HepG2 (cell line): ENCODE measurements at regions not wholly inside any gene's neighbourhood (a gene's known extent, or its start where the extent isn't known, plus 50 kb on each side); places are given as distances from the start of the nearest gene placed in this dataset.

ENCODE experiments used
- ATAC-seq: fragments of 200-7000 bp; cut with Tn5 transposase; 3 replicates; pipeline ENCODE4 v1.9.1; 2020; ENCODE audit warnings: mild to moderate bottlenecking, moderate library complexity
- BruUV-seq: library from RNA; stranded (reverse); fragments of 400-500 nt; replicated peaks from 2 replicates; lab custom pipeline; 2021; lab: Mats Ljungman, UMichigan
- CTCF ChIA-PET: fragments of 300-600 bp; formaldehyde crosslinking; extraction: SDS; loops from one replicate; lab custom pipeline; 2021; ENCODE audit warnings: low total read pairs, inconsistent platforms, low intra/inter-chr PET ratio; lab: Yijun Ruan, JAX
- POLR2A ChIA-PET: fragments of 350-600 bp; sonication (Branson Sonifier 250); formaldehyde crosslinking; loops from one replicate; lab custom pipeline; 2020; ENCODE audit warnings: antibody characterized with exemption, inconsistent platforms; lab: Yijun Ruan, JAX
- DNase-seq: peaks from one replicate; pipeline ENCODE4 v3.0.0-alpha.2; 2015; ENCODE audit warnings: low spot score
- FAIRE-seq: peaks from 3 replicates; lab custom pipeline; 2011; peaks lifted over from hg19 to GRCh38; lab: Jason Lieb, UNC
- H2AFZ ChIP-seq: one replicate; pipeline ENCODE4 v1.6.1; 2011; ENCODE audit warnings: low read length, inconsistent platforms
- H3K27ac ChIP-seq: fragments of 300-600 bp; 3 replicates; pipeline ENCODE4 v1.8.0; 2011; ENCODE audit warnings: mixed run types, mild to moderate bottlenecking, mixed read lengths, low read length, inconsistent platforms; ENCODE audit not compliant: insufficient read depth; ENCODE audit errors: extremely low read length
- H3K27me3 ChIP-seq, 2 experiments: fragments of 200-600 bp in 1 of 2; 2 replicates in 1 of 2; 3 replicates in 1 of 2; pipeline versions ENCODE4 v1.6.0 to v1.8.0; 2011; ENCODE audit warnings: low read length in 2 of 2, mild to moderate bottlenecking in 2 of 2, moderate library complexity in 2 of 2, inconsistent platforms in 1 of 2; ENCODE audit not compliant: insufficient read depth in 2 of 2, control insufficient read depth in 1 of 2
- H3K36me3 ChIP-seq, 2 experiments: fragments of 200-600 bp in 1 of 2; replicated peaks in 1 of 2; 2 replicates in 1 of 2; 3 replicates in 1 of 2; pipeline versions ENCODE4 v1.5.1 to v1.8.0; 2011; ENCODE audit warnings: low read length in 2 of 2, inconsistent platforms in 1 of 2; ENCODE audit not compliant: insufficient read depth in 2 of 2, control insufficient read depth in 1 of 2
- H3K4me1 ChIP-seq: 2 replicates; pipeline ENCODE4 v1.5.1; 2012; ENCODE audit warnings: low read length, inconsistent platforms; ENCODE audit not compliant: insufficient read depth
- H3K4me2 ChIP-seq: 2 replicates; pipeline ENCODE4 v1.6.0; 2011; ENCODE audit warnings: low read depth, low read length, inconsistent platforms
- H3K4me3 ChIP-seq, 3 experiments: fragments of 200-600 bp in 1 of 3; sonication (generic), shearing (Covaris generic) in 1 of 3; replicated peaks in 1 of 3; 2 replicates each; pipeline ENCODE4 v1.5.1; 2011 to 2016; ENCODE audit warnings: low read length in 3 of 3, inconsistent platforms in 2 of 3, low read depth in 2 of 3, mild to moderate bottlenecking in 2 of 3, control low read depth in 1 of 3, mixed read lengths in 1 of 3; ENCODE audit not compliant: insufficient read depth in 1 of 3
- H3K79me2 ChIP-seq: one replicate; pipeline ENCODE4 v1.6.1; 2011; ENCODE audit warnings: low read length, inconsistent platforms; ENCODE audit not compliant: insufficient read depth
- H3K9ac ChIP-seq: 2 replicates; pipeline ENCODE4 v1.6.0; 2011; ENCODE audit warnings: mild to moderate bottlenecking, low read depth, low read length, inconsistent platforms; ENCODE audit not compliant: insufficient read depth
- H3K9me3 ChIP-seq: 2 replicates; pipeline ENCODE4 v1.5.1; 2012; ENCODE audit warnings: mild to moderate bottlenecking, low read length
- H4K20me1 ChIP-seq: 2 replicates; pipeline ENCODE4 v1.6.0; 2011; ENCODE audit warnings: inconsistent platforms, mild to moderate bottlenecking, low read length, moderate library complexity; ENCODE audit not compliant: insufficient read depth
- ARNT2 ChIP-seq: sonication (generic); formaldehyde crosslinking; IDR thresholded peaks from 2 replicates; pipeline ENCODE4 v1.8.0; 2022; ENCODE audit warnings: mild to moderate bottlenecking, low read depth, missing genetic modification reagents, moderate library complexity
- CTCF ChIP-seq: sonication (generic); formaldehyde crosslinking; IDR thresholded peaks from 2 replicates; pipeline ENCODE4 v1.5.0; 2020; ENCODE audit warnings: mild to moderate bottlenecking, missing genetic modification reagents, moderate library complexity
- GPN1 ChIP-seq: sonication (generic); formaldehyde crosslinking; IDR thresholded peaks from 2 replicates; pipeline ENCODE4 v1.5.1; 2020; ENCODE audit warnings: missing genetic modification reagents, borderline replicate concordance
- ISL2 ChIP-seq: sonication (generic); formaldehyde crosslinking; IDR thresholded peaks from 2 replicates; pipeline ENCODE4 v1.5.0; 2020; ENCODE audit warnings: missing genetic modification reagents
- PHF8 ChIP-seq: sonication (generic); formaldehyde crosslinking; IDR thresholded peaks from 2 replicates; pipeline ENCODE4 v1.5.0; 2020; ENCODE audit warnings: missing genetic modification reagents
- RNF2 ChIP-seq: fragments of 450-650 bp; conservative IDR thresholded peaks from 2 replicates; pipeline ENCODE4 v1.6.1; 2016; ENCODE audit warnings: low read depth
- SMAD9 ChIP-seq: sonication (generic); formaldehyde crosslinking; IDR thresholded peaks from 2 replicates; pipeline ENCODE4 v1.5.1; 2020; ENCODE audit warnings: mild to moderate bottlenecking, missing genetic modification reagents
- ZNF3 ChIP-seq: IDR thresholded peaks from 2 replicates; pipeline ENCODE4 v1.7.0; 2017; ENCODE audit warnings: inconsistent platforms
- ZNF441 ChIP-seq: sonication (generic); formaldehyde crosslinking; IDR thresholded peaks from 2 replicates; pipeline ENCODE4 v1.7.0; 2021; ENCODE audit warnings: missing genetic modification reagents, borderline replicate concordance
- WGBS: methylation state at CpG from one replicate; pipeline ENCODE4 v1.1.6; 2017; ENCODE audit warnings: low lambda C conversion rate; 5-methylcytosine and 5-hydroxymethylcytosine counted together
- in situ Hi-C: cut with HindIII; loops from 2 replicates; pipeline ENCODE4 v1.10.0; 2017; ENCODE audit warnings: low pct_unique_long_range_greater_than_20kb; ENCODE audit not compliant: extremely low pct_ligation_motif_present
- intact Hi-C: fragments of 100-400 bp; cut with micrococcal nuclease; formaldehyde crosslinking; loops from one replicate; pipeline ENCODE4 v1.10.0; 2022; ENCODE audit not compliant: unreplicated experiment
- TF ChIP-seq, protein P1 (sequence below): sonication (generic); formaldehyde crosslinking; IDR thresholded peaks from 2 replicates; pipeline ENCODE4 v1.4.0; 2020; ENCODE audit warnings: missing genetic modification reagents
- TF ChIP-seq, protein P2 (sequence below): sonication (generic); formaldehyde crosslinking; IDR thresholded peaks from 2 replicates; pipeline ENCODE4 v1.4.0; 2020; ENCODE audit warnings: missing genetic modification reagents

DNA sequence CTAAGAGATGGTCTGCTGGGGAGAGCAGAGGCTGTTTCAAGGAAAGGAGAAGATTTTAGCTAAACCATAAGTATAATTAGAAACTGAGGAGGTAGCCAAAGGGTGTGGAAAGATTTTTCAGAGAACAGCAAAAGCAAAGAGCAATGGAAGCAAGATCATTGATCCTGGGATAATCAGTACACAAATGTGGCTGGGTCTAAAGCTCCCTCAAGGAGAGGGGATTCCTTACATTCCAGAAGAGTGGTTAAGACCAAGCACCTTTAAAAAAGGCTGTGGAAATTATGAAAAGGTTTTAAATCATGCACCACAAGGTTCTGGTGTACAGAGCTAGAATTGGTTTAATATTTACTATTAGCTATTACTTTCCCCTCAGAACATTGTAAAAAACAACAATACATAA is 246.0 kb upstream of the UBE2E3 start (continued):
- TF ChIP-seq, protein P1, sequence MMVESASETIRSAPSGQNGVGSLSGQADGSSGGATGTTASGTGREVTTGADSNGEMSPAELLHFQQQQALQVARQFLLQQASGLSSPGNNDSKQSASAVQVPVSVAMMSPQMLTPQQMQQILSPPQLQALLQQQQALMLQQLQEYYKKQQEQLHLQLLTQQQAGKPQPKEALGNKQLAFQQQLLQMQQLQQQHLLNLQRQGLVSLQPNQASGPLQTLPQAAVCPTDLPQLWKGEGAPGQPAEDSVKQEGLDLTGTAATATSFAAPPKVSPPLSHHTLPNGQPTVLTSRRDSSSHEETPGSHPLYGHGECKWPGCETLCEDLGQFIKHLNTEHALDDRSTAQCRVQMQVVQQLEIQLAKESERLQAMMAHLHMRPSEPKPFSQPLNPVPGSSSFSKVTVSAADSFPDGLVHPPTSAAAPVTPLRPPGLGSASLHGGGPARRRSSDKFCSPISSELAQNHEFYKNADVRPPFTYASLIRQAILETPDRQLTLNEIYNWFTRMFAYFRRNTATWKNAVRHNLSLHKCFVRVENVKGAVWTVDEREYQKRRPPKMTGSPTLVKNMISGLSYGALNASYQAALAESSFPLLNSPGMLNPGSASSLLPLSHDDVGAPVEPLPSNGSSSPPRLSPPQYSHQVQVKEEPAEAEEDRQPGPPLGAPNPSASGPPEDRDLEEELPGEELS (CRISPR knock-in tag) = no peak
- TF ChIP-seq SMAD9 = no peak
- TF ChIP-seq, protein P2, sequence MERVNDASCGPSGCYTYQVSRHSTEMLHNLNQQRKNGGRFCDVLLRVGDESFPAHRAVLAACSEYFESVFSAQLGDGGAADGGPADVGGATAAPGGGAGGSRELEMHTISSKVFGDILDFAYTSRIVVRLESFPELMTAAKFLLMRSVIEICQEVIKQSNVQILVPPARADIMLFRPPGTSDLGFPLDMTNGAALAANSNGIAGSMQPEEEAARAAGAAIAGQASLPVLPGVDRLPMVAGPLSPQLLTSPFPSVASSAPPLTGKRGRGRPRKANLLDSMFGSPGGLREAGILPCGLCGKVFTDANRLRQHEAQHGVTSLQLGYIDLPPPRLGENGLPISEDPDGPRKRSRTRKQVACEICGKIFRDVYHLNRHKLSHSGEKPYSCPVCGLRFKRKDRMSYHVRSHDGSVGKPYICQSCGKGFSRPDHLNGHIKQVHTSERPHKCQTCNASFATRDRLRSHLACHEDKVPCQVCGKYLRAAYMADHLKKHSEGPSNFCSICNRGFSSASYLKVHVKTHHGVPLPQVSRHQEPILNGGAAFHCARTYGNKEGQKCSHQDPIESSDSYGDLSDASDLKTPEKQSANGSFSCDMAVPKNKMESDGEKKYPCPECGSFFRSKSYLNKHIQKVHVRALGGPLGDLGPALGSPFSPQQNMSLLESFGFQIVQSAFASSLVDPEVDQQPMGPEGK = no peak
- TF ChIP-seq GPN1 (CRISPR knock-in tag) = no peak

- H2AFZ ChIP-seq = no peak overlapping the region
- no peak overlapping the region for H3K4me2 ChIP-seq
- no peak overlapping the region for H3K27ac ChIP-seq
- ATAC-seq (peak; percentile 32; the same call in 1 of the 3 replicates), FAIRE-seq (no peak), DNase-seq (no peak)
- POLR2A ChIA-PET = no interaction called here
- H3K9ac ChIP-seq = no peak overlapping the region
- 0% methylated on average over 1 of the region's 1 CpG for WGBS
- no peaks in the 10 kb centered on the region for H3K4me1 ChIP-seq
- intact Hi-C loops = no loop called here
- CTCF ChIA-PET = no interaction called here
- no peaks in the 10 kb centered on the region for H3K9me3 ChIP-seq
- H3K27me3 ChIP-seq = no peaks in the 10 kb centered on the region; a peak in 1 of 5 replicates
- in situ Hi-C loops = no loop called here
- no peak overlapping the region for H3K4me3 ChIP-seq
- no peaks in the 10 kb centered on the region for H3K36me3 ChIP-seq
- no peaks in the 10 kb centered on the region for H4K20me1 ChIP-seq
- no TSS peak for BruUV-seq
- H3K79me2 ChIP-seq = no peaks in the 10 kb centered on the region
- TF ChIP-seq RNF2 = no peak
- TF ChIP-seq PHF8 (CRISPR knock-in tag) = no peak
- no peak for TF ChIP-seq ZNF3
- TF ChIP-seq CTCF (CRISPR knock-in tag) = 0 out of 2 replicates have a peak, but pooled peaks have one; percentile 10
- TF ChIP-seq ARNT2 (CRISPR knock-in tag) = no peak
- no peak for TF ChIP-seq ISL2
- TF ChIP-seq ZNF441 (CRISPR knock-in tag) = no peak
Observed at GRCh38 chr2:180733330-180733729, 247.1 kb upstream of the UBE2E3 start.
